H1 (cell line): ENCODE measurements at regions not wholly inside any gene's neighbourhood (a gene's known extent, or its start where the extent isn't known, plus 50 kb on each side); places are given as distances from the start of the nearest gene placed in this dataset.

Source experiments
- CTCF ChIA-PET: fragments of 300-600 bp; sonication (Branson Sonifier 250); formaldehyde crosslinking; loops from one replicate; lab custom pipeline; 2021; ENCODE audit not compliant: partially characterized antibody; lab: Charles Lee
- POLR2A ChIA-PET: fragments of 300-600 bp; sonication (Branson Sonifier 250); formaldehyde crosslinking; loops from one replicate; lab custom pipeline; 2021; ENCODE audit warnings: inconsistent platforms; ENCODE audit not compliant: partially characterized antibody; lab: Charles Lee
- DNase-seq, 2 experiments: peaks; one replicate each; pipeline versions ENCODE4 v3.0.0 to v3.0.0-alpha.2; 2010 to 2022; ENCODE audit warnings: low spot score in 2 of 2, low read depth in 1 of 2, mixed read lengths in 1 of 2
- FAIRE-seq: peaks from 2 replicates; lab custom pipeline; 2011; peaks lifted over from hg19 to GRCh38; lab: Jason Lieb, UNC
- H2AFZ ChIP-seq: 2 replicates; pipeline ENCODE4 v1.8.1; 2012; ENCODE audit warnings: low read length, inconsistent platforms
- H2AK5ac ChIP-seq: 2 replicates; pipeline ENCODE4 v1.6.1; 2013; ENCODE audit warnings: low read depth, low read length
- H2BK120ac ChIP-seq: replicated peaks from 2 replicates; pipeline ENCODE3; 2013; ENCODE audit warnings: low read depth, low read length, inconsistent platforms
- H2BK12ac ChIP-seq: 2 replicates; pipeline ENCODE4 v1.6.1; 2013; ENCODE audit warnings: low read depth, low read length
- H2BK15ac ChIP-seq: 2 replicates; pipeline ENCODE4 v1.6.1; 2013; ENCODE audit warnings: low read length
- H2BK20ac ChIP-seq: 2 replicates; pipeline ENCODE4 v1.6.1; 2013; ENCODE audit warnings: low read length
- H2BK5ac ChIP-seq: 2 replicates; pipeline ENCODE4 v1.6.1; 2013; ENCODE audit warnings: low read depth, low read length
- H3K14ac ChIP-seq: 2 replicates; pipeline ENCODE4 v1.6.1; 2013; ENCODE audit warnings: inconsistent platforms; ENCODE audit not compliant: insufficient read length
- H3K18ac ChIP-seq: 2 replicates; pipeline ENCODE4 v1.6.1; 2013; ENCODE audit warnings: low read length; ENCODE audit errors: extremely low read depth
- H3K23ac ChIP-seq: 2 replicates; pipeline ENCODE4 v1.6.1; 2013; ENCODE audit warnings: inconsistent platforms; ENCODE audit not compliant: insufficient read length
- H3K23me2 ChIP-seq: 2 replicates; pipeline ENCODE4 v1.6.1; 2013; ENCODE audit warnings: low read depth, low read length
- H3K27ac ChIP-seq: 2 replicates; pipeline ENCODE4 v1.6.1; 2011; ENCODE audit warnings: low read depth, low read length, inconsistent platforms
- H3K27me3 ChIP-seq, 4 experiments: replicated peaks in 1 of 4; 1 replicate in 1 of 4; 2 replicates in 3 of 4; pipeline versions ENCODE4 v1.6.1 to v1.8.1; 2011 to 2013; ENCODE audit warnings: low read length in 3 of 4, mild to moderate bottlenecking in 3 of 4, inconsistent platforms in 2 of 4, mixed read lengths in 2 of 4, moderate library complexity in 1 of 4; ENCODE audit not compliant: control insufficient read depth in 3 of 4, insufficient read depth in 3 of 4; ENCODE audit errors: extremely low read depth in 1 of 4
- H3K36me3 ChIP-seq, 4 experiments: 2 replicates each; pipeline versions ENCODE4 v1.6.1 to v1.8.1; 2011 to 2013; ENCODE audit warnings: mild to moderate bottlenecking in 4 of 4, low read length in 3 of 4, moderate library complexity in 2 of 4, control low read depth in 1 of 4, inconsistent platforms in 1 of 4; ENCODE audit not compliant: insufficient read depth in 4 of 4, control insufficient read depth in 2 of 4
- H3K4ac ChIP-seq: replicated peaks from 2 replicates; pipeline ENCODE3; 2013; ENCODE audit warnings: low read length, low read depth, mixed read lengths, inconsistent platforms; ENCODE audit not compliant: insufficient read length
- H3K4me1 ChIP-seq, 4 experiments: replicated peaks in 1 of 4; 1 replicate in 1 of 4; 2 replicates in 3 of 4; pipeline versions ENCODE4 v1.6.1 to v1.8.1; 2011 to 2013; ENCODE audit warnings: low read length in 3 of 4, inconsistent platforms in 2 of 4, mixed read lengths in 1 of 4; ENCODE audit not compliant: insufficient read depth in 4 of 4, control insufficient read depth in 3 of 4
- H3K4me2 ChIP-seq, 2 experiments: 2 replicates each; pipeline versions ENCODE4 v1.6.1 to v1.8.1; 2011 to 2013; ENCODE audit warnings: low read depth in 2 of 2, low read length in 2 of 2, control low read depth in 1 of 2, inconsistent platforms in 1 of 2, mild to moderate bottlenecking in 1 of 2; ENCODE audit not compliant: insufficient read depth in 1 of 2
- H3K4me3 ChIP-seq, 4 experiments: fragments of 200-600, 300-600 bp in 1 of 4; sonication (generic), shearing (Covaris generic), sonication (Bioruptor Twin) in 1 of 4; 2 replicates each; pipeline versions ENCODE4 v1.5.1 to v1.8.1; 2011 to 2016; ENCODE audit warnings: low read length in 4 of 4, low read depth in 3 of 4, control low read depth in 2 of 4, inconsistent platforms in 2 of 4, mild to moderate bottlenecking in 2 of 4, mixed read lengths in 1 of 4, moderate library complexity in 1 of 4; ENCODE audit not compliant: insufficient read depth in 2 of 4; ENCODE audit errors: extremely low read depth in 1 of 4
- H3K56ac ChIP-seq: replicated peaks from 2 replicates; pipeline ENCODE3; 2013; ENCODE audit warnings: low read depth, mild to moderate bottlenecking, mixed read lengths, low read length, inconsistent platforms; ENCODE audit not compliant: insufficient read length
- H3K79me1 ChIP-seq: 2 replicates; pipeline ENCODE4 v1.6.1; 2013; ENCODE audit warnings: low read depth, low read length, control low read depth
- H3K79me2 ChIP-seq, 2 experiments: 2 replicates each; pipeline versions ENCODE4 v1.6.1 to v1.8.1; 2012 to 2013; ENCODE audit warnings: low read length in 2 of 2, mild to moderate bottlenecking in 2 of 2, inconsistent platforms in 1 of 2; ENCODE audit not compliant: insufficient read depth in 2 of 2, control insufficient read depth in 1 of 2
- H3K9ac ChIP-seq, 4 experiments: replicated peaks in 1 of 4; 1 replicate in 1 of 4; 2 replicates in 3 of 4; pipeline versions ENCODE4 v1.6.1 to v1.8.1; 2011 to 2013; ENCODE audit warnings: low read depth in 3 of 4, low read length in 3 of 4, control low read depth in 2 of 4, mild to moderate bottlenecking in 2 of 4, moderate library complexity in 2 of 4, inconsistent platforms in 1 of 4; ENCODE audit errors: extremely low read depth in 1 of 4
- H3K9me3 ChIP-seq, 2 experiments: 2 replicates each; pipeline versions ENCODE4 v1.6.1 to v1.8.1; 2012 to 2013; ENCODE audit warnings: mild to moderate bottlenecking in 2 of 2, moderate library complexity in 2 of 2, control low read depth in 1 of 2, inconsistent platforms in 1 of 2, low read depth in 1 of 2, low read length in 1 of 2, mixed read lengths in 1 of 2; ENCODE audit not compliant: insufficient read depth in 2 of 2
- H4K20me1 ChIP-seq, 2 experiments: replicated peaks in 1 of 2; 2 replicates each; pipeline versions ENCODE3 to v1.8.1; 2011 to 2013; ENCODE audit warnings: inconsistent platforms in 2 of 2, low read length in 2 of 2, mild to moderate bottlenecking in 1 of 2; ENCODE audit not compliant: insufficient read depth in 2 of 2, control insufficient read depth in 1 of 2
- H4K5ac ChIP-seq: 2 replicates; pipeline ENCODE4 v1.6.1; 2013; ENCODE audit warnings: low read length, low read depth, mixed read lengths, inconsistent platforms; ENCODE audit not compliant: insufficient read length
- H4K8ac ChIP-seq: 2 replicates; pipeline ENCODE4 v1.8.0; 2013; ENCODE audit warnings: mild to moderate bottlenecking, moderate library complexity, low read length, inconsistent platforms; ENCODE audit not compliant: insufficient read depth; ENCODE audit errors: extremely low read depth
- H4K91ac ChIP-seq: replicated peaks from 2 replicates; pipeline ENCODE3; 2013; ENCODE audit warnings: low read length, mixed read lengths, inconsistent platforms; ENCODE audit not compliant: insufficient read length
- ASH2L ChIP-seq: fragments of 200-600, 300-600 bp; sonication (generic); IDR thresholded peaks from one replicate; pipeline ENCODE4 v1.7.1; 2017; ENCODE audit warnings: low read length
- BCL11A ChIP-seq, 2 experiments: IDR thresholded peaks; one replicate each; pipeline ENCODE4 v1.6.1; 2011; ENCODE audit warnings: low read depth in 2 of 2, low read length in 2 of 2, mild to moderate bottlenecking in 2 of 2
- BRCA1 ChIP-seq: IDR thresholded peaks from 2 replicates; pipeline ENCODE4 v1.6.1; 2012; ENCODE audit warnings: low read depth, low read length, improper control_type of control experiment
- CBX5 ChIP-seq: fragments of 300-800, 300-1000 bp; sonication (generic); IDR thresholded peaks from 2 replicates; pipeline ENCODE4 v1.7.1; 2016; ENCODE audit warnings: antibody characterized with exemption, low read length, low read depth
- CHD2 ChIP-seq: IDR thresholded peaks from 2 replicates; pipeline ENCODE4 v1.6.1; 2012; ENCODE audit warnings: low read length, improper control_type of control experiment
- CTBP2 ChIP-seq: IDR thresholded peaks from 2 replicates; pipeline ENCODE4 v1.7.0; 2011; ENCODE audit warnings: borderline replicate concordance, mild to moderate bottlenecking, moderate library complexity, mixed read lengths, low read length; ENCODE audit not compliant: insufficient read depth, insufficient read length
- GABPA ChIP-seq: IDR thresholded peaks from 2 replicates; pipeline ENCODE4 v1.6.1; 2011; ENCODE audit warnings: mild to moderate bottlenecking, low read length, moderate library complexity, borderline replicate concordance; ENCODE audit not compliant: insufficient read depth
- GTF2F1 ChIP-seq: IDR thresholded peaks from 2 replicates; pipeline ENCODE4 v1.6.1; 2012; ENCODE audit warnings: low read depth, low read length, improper control_type of control experiment, borderline replicate concordance
- HDAC6 ChIP-seq: IDR thresholded peaks from one replicate; pipeline ENCODE4 v1.7.1; 2012; ENCODE audit warnings: low read depth, mild to moderate bottlenecking, inconsistent platforms, low read length, moderate library complexity
- NRF1 ChIP-seq: IDR thresholded peaks from 2 replicates; pipeline ENCODE4 v1.6.1; 2011; ENCODE audit warnings: mild to moderate bottlenecking, low read depth, low read length, improper control_type of control experiment
- POLR2A ChIP-seq, 2 experiments: IDR thresholded peaks; 1 replicate in 1 of 2; 2 replicates in 1 of 2; pipeline ENCODE4 v1.6.1; 2011; ENCODE audit warnings: low read depth in 2 of 2, low read length in 2 of 2, mild to moderate bottlenecking in 2 of 2; ENCODE audit errors: control extremely low read depth in 1 of 2
- POU5F1 ChIP-seq: IDR thresholded peaks from 2 replicates; pipeline ENCODE4 v1.6.1; 2011; ENCODE audit warnings: low read depth, mild to moderate bottlenecking, low read length, moderate library complexity
- RFX5 ChIP-seq: IDR thresholded peaks from 2 replicates; pipeline ENCODE4 v1.6.1; 2011; ENCODE audit warnings: low read depth, low read length, improper control_type of control experiment, borderline replicate concordance
- SP1 ChIP-seq: IDR thresholded peaks from 2 replicates; pipeline ENCODE4 v1.6.1; 2011; ENCODE audit warnings: low read depth, low read length
- TBP ChIP-seq: IDR thresholded peaks from 2 replicates; pipeline ENCODE4 v1.6.1; 2011; ENCODE audit warnings: low read depth, low read length, improper control_type of control experiment
- TCF12 ChIP-seq: IDR thresholded peaks from 2 replicates; pipeline ENCODE4 v1.6.1; 2011; ENCODE audit warnings: low read depth, mild to moderate bottlenecking, low read length
- ZNF274 ChIP-seq: IDR thresholded peaks from 2 replicates; pipeline ENCODE4 v1.7.0; 2012; ENCODE audit warnings: low read length, borderline replicate concordance; ENCODE audit errors: extremely low read depth
- whole genome bisulfite sequencing, 2 experiments: shearing (Covaris generic) in 1 of 2; methylation state at CpG; one replicate each; pipeline versions ENCODE4 v1.1.6 to v1.1.7; 2013 to 2015; ENCODE audit warnings: low lambda C conversion rate in 2 of 2, mixed read lengths in 2 of 2, inconsistent platforms in 1 of 2, low coverage in 1 of 2, missing lambda C conversion rate in 1 of 2; ENCODE audit not compliant: insufficient replicate concordance in 2 of 2, insufficient coverage in 1 of 2, insufficient read length in 1 of 2; ENCODE audit errors: extremely low coverage in 1 of 2, missing lambda C conversion rate in 1 of 2; 5-methylcytosine and 5-hydroxymethylcytosine counted together

GRCh38 chr10:131427901-131428300, 116.4 kb upstream of the TCERG1L start:
- Histone ChIP-seq H4K20me1 (no peaks in the 10 kb centered on the region), H3K23me2 (no peaks in the 10 kb centered on the region), H3K14ac (no peak overlapping the region), H2BK5ac (no peak overlapping the region), H3K36me3 (no peaks in the 10 kb centered on the region), H3K18ac (no peak overlapping the region), H3K4me3 (no peak overlapping the region), H2BK120ac (no peak overlapping the region), H3K9me3 (no peaks in the 10 kb centered on the region), H3K4ac (no peak overlapping the region), H3K79me1 (no peaks in the 10 kb centered on the region; the same call in 1 of the 2 replicates), H3K4me2 (no peak overlapping the region), H4K8ac (no peak overlapping the region), H2AK5ac (no peak overlapping the region), H4K5ac (no peak overlapping the region), H2BK15ac (no peak overlapping the region), H3K23ac (no peak overlapping the region), H2BK20ac (no peak overlapping the region), H2BK12ac (no peak overlapping the region), H3K27me3 (no peaks in the 10 kb centered on the region), H3K56ac (no peak overlapping the region), H4K91ac (no peak overlapping the region), H3K9ac (no peak overlapping the region), H3K27ac (no peak overlapping the region), H2AFZ (no peak overlapping the region), H3K79me2 (no peaks in the 10 kb centered on the region), H3K4me1 (peaks cover 0 to 3% (median 2%) of the 10 kb centered on the region in 4 experiments; a peak in 1 of 7 replicates)
- DNase-seq (no peak), FAIRE-seq (no peak)
- no peak for TF ChIP-seq RFX5
- TF ChIP-seq TBP = no peak
- no peak for TF ChIP-seq BCL11A (IDR thresholded peaks at IDR 0.05; ENCODE audit: low read depth in 2 of 2, low read length in 2 of 2)
- no peak for TF ChIP-seq CHD2
- no peak for TF ChIP-seq POLR2A (IDR thresholded peaks at IDR 0.05; ENCODE audit: control extremely low read depth in 1 of 2, low read depth in 2 of 2, low read length in 2 of 2)
- TF ChIP-seq ASH2L = no peak
- TF ChIP-seq HDAC6 = no peak
- no peak for TF ChIP-seq ZNF274
- no peak for TF ChIP-seq TCF12
- TF ChIP-seq GABPA = no peak
- no peak for TF ChIP-seq NRF1
- TF ChIP-seq POU5F1 = no peak
- TF ChIP-seq CBX5 = no peak
- no peak for TF ChIP-seq CTBP2
- TF ChIP-seq GTF2F1 = no peak
- TF ChIP-seq SP1 = no peak
- no peak for TF ChIP-seq BRCA1
- ChIA-PET POLR2A (no interaction called here), CTCF (interaction anchor here (1.8 kb wide), 1 partner anchor 31 kb away, joined by 4 read pairs; no protein-coding TSS in a partner anchor)
- WGBS, 2 experiments = 96% methylated on average over 8 of the region's 8 CpGs; no CpG with 5 or more reads in 1 of the 2 experiments
